OCI-LY1 (cell line): ENCODE measurements at regions not wholly inside any gene's neighbourhood (a gene's known extent, or its start where the extent isn't known, plus 50 kb on each side); places are given as distances from the start of the nearest gene placed in this dataset.

Experiments
- H2AFZ ChIP-seq: fragments of 200-600 bp; sonication (generic), shearing (Covaris generic); 2 replicates; pipeline ENCODE4 v1.6.0; 2014; ENCODE audit warnings: antibody characterized with exemption, mild to moderate bottlenecking, low read length
- H3F3A ChIP-seq: fragments of 200-600 bp; sonication (generic), shearing (Covaris generic); 2 replicates; pipeline ENCODE4 v1.6.0; 2014; ENCODE audit warnings: mild to moderate bottlenecking, antibody characterized with exemption, low read length, moderate library complexity; ENCODE audit not compliant: insufficient read depth
- H3K27ac ChIP-seq: fragments of 200-600 bp; sonication (generic); 2 replicates; pipeline ENCODE4 v1.5.1; 2014; ENCODE audit warnings: low read length, mixed run types, mild to moderate bottlenecking, low read depth; ENCODE audit not compliant: poor library complexity, severe bottlenecking
- H3K27me3 ChIP-seq: fragments of 200-600 bp; sonication (generic); 2 replicates; pipeline ENCODE4 v1.6.0; 2014; ENCODE audit warnings: antibody characterized with exemption, mild to moderate bottlenecking, low read length, moderate library complexity; ENCODE audit not compliant: insufficient read depth
- H3K36me3 ChIP-seq: fragments of 200-600 bp; sonication (generic); 2 replicates; pipeline ENCODE4 v1.6.1; 2014; ENCODE audit warnings: mild to moderate bottlenecking, antibody characterized with exemption, low read length, moderate library complexity, mixed read lengths; ENCODE audit not compliant: insufficient read depth
- H3K4me1 ChIP-seq: fragments of 200-600 bp; sonication (generic); 2 replicates; pipeline ENCODE4 v1.5.1; 2014; ENCODE audit warnings: mild to moderate bottlenecking, low read length, moderate library complexity; ENCODE audit not compliant: insufficient read depth, severe bottlenecking
- H3K4me2 ChIP-seq: fragments of 200-600 bp; sonication (generic), shearing (Covaris generic); 2 replicates; pipeline ENCODE4 v1.6.1; 2014; ENCODE audit warnings: low read length
- H3K4me3 ChIP-seq: fragments of 200-600 bp; sonication (generic); 2 replicates; pipeline ENCODE4 v1.5.1; 2014; ENCODE audit warnings: low read length, low read depth, mild to moderate bottlenecking, mixed read lengths; ENCODE audit not compliant: poor library complexity, severe bottlenecking
- H3K79me2 ChIP-seq: fragments of 200-600 bp; shearing (Covaris generic); 2 replicates; pipeline ENCODE4 v1.6.1; 2016; ENCODE audit warnings: mixed run types, low read length, mixed read lengths; ENCODE audit not compliant: insufficient read depth
- H3K9ac ChIP-seq: fragments of 200-600 bp; sonication (generic), shearing (Covaris generic); 2 replicates; pipeline ENCODE4 v1.6.1; 2014; ENCODE audit warnings: mild to moderate bottlenecking, low read length, mixed read lengths
- H3K9me2 ChIP-seq: fragments of 200-600 bp; sonication (generic), shearing (Covaris generic); 2 replicates; pipeline ENCODE4 v1.6.1; 2014; ENCODE audit warnings: low read depth, mild to moderate bottlenecking, low read length, mixed read lengths
- H3K9me3 ChIP-seq: fragments of 200-600 bp; shearing (Covaris generic); 2 replicates; pipeline ENCODE4 v1.6.1; 2014; ENCODE audit warnings: low read length, mixed read lengths
- H4K20me1 ChIP-seq: fragments of 200-600 bp; sonication (generic), shearing (Covaris generic); 2 replicates; pipeline ENCODE4 v1.6.0; 2016; ENCODE audit warnings: mild to moderate bottlenecking, low read length; ENCODE audit not compliant: insufficient read depth
- EZH2 ChIP-seq: fragments of 200-600 bp; sonication (generic), shearing (Covaris generic); IDR thresholded peaks from 2 replicates; pipeline ENCODE4 v1.8.0; 2017; ENCODE audit warnings: borderline replicate concordance, mixed run types, mild to moderate bottlenecking, antibody characterized with exemption, low read length, moderate library complexity, mixed read lengths
- TF ChIP-seq, protein P1 (sequence below): fragments of 200-600 bp; sonication (generic), shearing (Covaris generic); IDR thresholded peaks from 2 replicates; pipeline ENCODE4 v1.5.1; 2017; ENCODE audit warnings: mild to moderate bottlenecking, antibody characterized with exemption, low read length, moderate library complexity, mixed read lengths

DNA sequence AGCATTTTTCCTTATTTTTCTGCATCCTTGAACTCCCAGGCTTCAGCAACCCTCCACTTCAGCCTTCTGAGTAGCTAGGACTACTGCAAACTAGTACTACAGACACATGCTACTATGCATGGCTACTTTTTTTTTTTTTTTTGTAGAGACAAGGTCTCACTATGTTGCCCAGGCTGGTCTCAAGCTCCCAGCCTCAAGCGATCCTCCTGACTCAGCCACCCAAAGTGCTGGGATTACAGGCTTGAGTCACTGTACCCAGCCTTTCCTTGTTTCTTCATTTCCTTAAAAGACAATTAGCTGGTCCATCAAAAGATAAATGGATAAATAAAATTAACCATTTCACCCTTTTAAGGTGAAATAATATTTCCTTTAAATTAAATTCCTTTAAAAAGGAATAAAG lies 205.8 kb downstream of the SPTSSA start:
- Histone ChIP-seq H3K36me3 (no peaks in the 10 kb centered on the region), H3K4me3 (no peak overlapping the region), H3K9ac (no peak overlapping the region), H3F3A (no peaks in the 10 kb centered on the region), H3K4me1 (no peaks in the 10 kb centered on the region), H3K27me3 (no peaks in the 10 kb centered on the region), H4K20me1 (no peaks in the 10 kb centered on the region), H3K9me2 (no peaks in the 10 kb centered on the region), H3K27ac (no peak overlapping the region), H3K79me2 (no peaks in the 10 kb centered on the region), H3K4me2 (no peak overlapping the region), H2AFZ (no peak overlapping the region), H3K9me3 (no peaks in the 10 kb centered on the region)
- TF ChIP-seq, protein P1, sequence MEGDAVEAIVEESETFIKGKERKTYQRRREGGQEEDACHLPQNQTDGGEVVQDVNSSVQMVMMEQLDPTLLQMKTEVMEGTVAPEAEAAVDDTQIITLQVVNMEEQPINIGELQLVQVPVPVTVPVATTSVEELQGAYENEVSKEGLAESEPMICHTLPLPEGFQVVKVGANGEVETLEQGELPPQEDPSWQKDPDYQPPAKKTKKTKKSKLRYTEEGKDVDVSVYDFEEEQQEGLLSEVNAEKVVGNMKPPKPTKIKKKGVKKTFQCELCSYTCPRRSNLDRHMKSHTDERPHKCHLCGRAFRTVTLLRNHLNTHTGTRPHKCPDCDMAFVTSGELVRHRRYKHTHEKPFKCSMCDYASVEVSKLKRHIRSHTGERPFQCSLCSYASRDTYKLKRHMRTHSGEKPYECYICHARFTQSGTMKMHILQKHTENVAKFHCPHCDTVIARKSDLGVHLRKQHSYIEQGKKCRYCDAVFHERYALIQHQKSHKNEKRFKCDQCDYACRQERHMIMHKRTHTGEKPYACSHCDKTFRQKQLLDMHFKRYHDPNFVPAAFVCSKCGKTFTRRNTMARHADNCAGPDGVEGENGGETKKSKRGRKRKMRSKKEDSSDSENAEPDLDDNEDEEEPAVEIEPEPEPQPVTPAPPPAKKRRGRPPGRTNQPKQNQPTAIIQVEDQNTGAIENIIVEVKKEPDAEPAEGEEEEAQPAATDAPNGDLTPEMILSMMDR, result no peak
- no peak for TF ChIP-seq EZH2

DNA sequence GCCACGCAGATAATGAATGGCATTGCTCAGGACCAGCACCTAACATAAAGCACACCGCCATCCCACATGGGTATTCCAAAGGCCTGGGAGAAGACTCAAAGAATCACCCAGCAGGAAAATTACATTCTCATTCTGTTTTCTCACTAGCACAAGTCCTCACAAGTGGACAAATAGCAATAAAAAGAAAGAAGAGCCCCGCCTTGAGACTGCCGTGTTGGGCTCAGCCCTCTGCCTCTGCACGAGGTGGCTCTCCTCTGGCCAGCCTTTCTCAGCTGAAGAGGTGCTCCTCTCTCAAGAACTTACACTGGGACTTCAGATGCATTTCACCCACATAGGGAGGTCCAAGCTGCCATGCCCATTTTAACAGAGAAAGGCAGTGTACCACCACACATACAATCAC lies 207.5 kb downstream of the SPTSSA start:
- no peaks in the 10 kb centered on the region for H3K36me3 ChIP-seq
- H3K4me2 ChIP-seq, result no peak overlapping the region
- TF ChIP-seq EZH2, result no peak
- TF ChIP-seq, protein P1, result no peak
- H3K79me2 ChIP-seq, result no peaks in the 10 kb centered on the region
- no peaks in the 10 kb centered on the region for H3K27me3 ChIP-seq
- H2AFZ ChIP-seq, result no peak overlapping the region
- no peaks in the 10 kb centered on the region for H3K9me3 ChIP-seq
- H3K9me2 ChIP-seq, result no peaks in the 10 kb centered on the region
- no peaks in the 10 kb centered on the region for H3K4me1 ChIP-seq
- no peaks in the 10 kb centered on the region for H3F3A ChIP-seq
- H4K20me1 ChIP-seq, result no peaks in the 10 kb centered on the region
- H3K4me3 ChIP-seq, result no peak overlapping the region
- no peak overlapping the region for H3K27ac ChIP-seq
- no peak overlapping the region for H3K9ac ChIP-seq

DNA sequence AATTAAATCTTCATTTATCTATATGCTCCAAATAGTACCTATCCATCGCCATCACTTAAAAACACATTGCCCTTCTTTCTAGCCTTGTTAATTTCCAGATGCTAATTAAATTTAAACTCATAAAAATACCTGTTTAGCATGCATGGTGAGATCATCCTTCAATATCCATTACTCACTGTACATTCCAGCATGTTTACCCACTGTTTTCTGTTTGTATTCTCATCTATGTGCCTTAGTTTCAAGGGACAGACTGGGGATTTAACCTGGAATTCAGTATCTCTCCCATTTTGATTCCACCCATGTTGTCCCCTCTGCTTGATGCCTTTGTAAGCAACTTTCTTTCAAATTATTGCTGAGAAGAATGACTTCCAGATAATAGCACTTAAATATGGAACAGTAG lies 208.0 kb downstream of the SPTSSA start:
- Histone ChIP-seq H3K36me3 (no peaks in the 10 kb centered on the region), H3K4me1 (no peaks in the 10 kb centered on the region), H3K79me2 (no peaks in the 10 kb centered on the region), H3K4me3 (no peak overlapping the region), H3K27ac (no peak overlapping the region), H4K20me1 (no peaks in the 10 kb centered on the region), H3K4me2 (no peak overlapping the region), H3K9me3 (no peaks in the 10 kb centered on the region), H3K9me2 (no peaks in the 10 kb centered on the region), H2AFZ (no peak overlapping the region), H3F3A (no peaks in the 10 kb centered on the region), H3K27me3 (no peaks in the 10 kb centered on the region), H3K9ac (no peak overlapping the region)
- TF ChIP-seq EZH2, result no peak
- TF ChIP-seq, protein P1, result no peak
